Lung (tissue), 11 donors: ENCODE measurements at regions not wholly inside any gene's neighbourhood (a gene's known extent, or its start where the extent isn't known, plus 50 kb on each side); places are given as distances from the start of the nearest gene placed in this dataset.

Source experiments
- ATAC-seq: fragments of 200-7000 bp; cut with Tn5 transposase; one replicate; pipeline ENCODE4 v1.9.1; 2020; ENCODE audit warnings: moderate number of reproducible peaks; ENCODE audit not compliant: insufficient read depth, low FRiP score
- DNase-seq, 3 donors: peaks; one replicate each; pipeline ENCODE4 v3.0.0-alpha.2; 2013 to 2017
- H3K27ac ChIP-seq, 2 donors: one replicate each; pipeline ENCODE4 v1.5.1; 2013; ENCODE audit warnings: mild to moderate bottlenecking in 2 of 2, moderate library complexity in 2 of 2, control low read depth in 1 of 2, inconsistent platforms in 1 of 2, low read depth in 1 of 2, low read length in 1 of 2
- H3K27me3 ChIP-seq, 3 donors: one replicate each; pipeline ENCODE4 v1.5.1; 2013; ENCODE audit warnings: low read length in 2 of 3; ENCODE audit not compliant: control insufficient read depth in 3 of 3, insufficient read depth in 3 of 3
- H3K36me3 ChIP-seq, 4 donors: one replicate each; pipeline ENCODE4 v1.5.1; 2013; ENCODE audit warnings: low read length in 4 of 4, mild to moderate bottlenecking in 1 of 4, moderate library complexity in 1 of 4; ENCODE audit not compliant: control insufficient read depth in 4 of 4, insufficient read depth in 4 of 4
- H3K4me1 ChIP-seq, 5 donors: one replicate each; pipeline ENCODE4 v1.5.1; 2013; ENCODE audit warnings: low read length in 5 of 5, mild to moderate bottlenecking in 2 of 5, moderate library complexity in 1 of 5; ENCODE audit not compliant: control insufficient read depth in 5 of 5, insufficient read depth in 5 of 5
- H3K4me3 ChIP-seq: one replicate; pipeline ENCODE4 v1.5.1; 2013; ENCODE audit warnings: mild to moderate bottlenecking, control low read depth, moderate library complexity
- H3K9ac ChIP-seq, 2 donors: one replicate each; pipeline ENCODE4 v1.5.1; 2013; ENCODE audit warnings: low read length in 2 of 2, control low read depth in 1 of 2; ENCODE audit not compliant: insufficient read depth in 1 of 2
- H3K9me3 ChIP-seq, 4 donors: one replicate each; pipeline ENCODE4 v1.5.1; 2013; ENCODE audit warnings: low read length in 3 of 4, mild to moderate bottlenecking in 1 of 4, moderate library complexity in 1 of 4; ENCODE audit not compliant: control insufficient read depth in 4 of 4, insufficient read depth in 3 of 4
- WGBS, 2 donors: extraction: QIAGEN DNeasy Blood & Tissue Kit; methylation state at CpG; one replicate each; pipeline ENCODE4 v1.1.7; 2013; 5-methylcytosine and 5-hydroxymethylcytosine counted together
- TF ChIP-seq, protein P1 (sequence below): IDR thresholded peaks from 2 replicates; pipeline ENCODE4 v1.5.1; 2012; ENCODE audit warnings: mild to moderate bottlenecking; ENCODE audit errors: control extremely low read depth, extremely low read depth
- donor health status: control.
- donor health status: control.
- donor health status: Bipolar disorder and iron deficiency.
- donor health status: healthy.
- donor health status: DM: yes; HTN: yes; CAD: no.

DNA sequence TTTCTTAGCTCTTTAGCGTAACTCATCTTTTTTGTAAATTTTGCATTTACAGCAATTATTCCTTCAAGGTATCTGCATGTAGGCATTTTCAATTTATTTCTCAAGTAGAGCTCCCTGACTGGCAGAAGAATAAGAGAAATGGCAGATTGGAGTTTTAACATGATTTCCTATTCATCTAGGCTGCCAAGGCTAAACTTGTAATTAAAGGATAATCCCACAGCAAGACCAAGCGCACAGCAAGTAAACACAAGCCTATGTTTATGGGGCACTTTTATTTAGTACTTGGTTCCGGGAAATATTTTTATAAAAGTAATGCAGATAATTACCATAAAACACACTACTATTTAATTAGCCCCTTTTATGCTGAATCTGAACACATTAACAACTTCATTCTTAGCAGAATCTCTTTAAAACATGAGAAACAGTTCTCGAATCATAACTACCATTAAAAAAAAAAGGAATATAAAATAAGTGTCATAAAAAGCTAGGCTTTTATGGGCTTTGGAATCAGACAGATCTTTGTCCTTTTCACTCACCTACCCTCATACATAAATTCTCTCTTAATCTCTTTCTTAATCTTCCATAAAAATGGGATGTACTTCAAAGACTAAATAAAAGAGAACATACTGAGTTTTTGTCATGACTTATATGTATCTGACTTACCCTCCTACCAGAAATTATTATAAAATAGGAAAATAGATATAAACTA lies 961.6 kb upstream of the MIR17HG start:
- Histone ChIP-seq H3K9ac (no peak overlapping the region), H3K36me3 (no peaks in the 10 kb centered on the region), H3K27me3 (no peaks in the 10 kb centered on the region), H3K9me3 (peaks cover 0 to under 1% (median 0%) of the 10 kb centered on the region in 4 donors), H3K4me3 (no peak overlapping the region), H3K4me1 (no peaks in the 10 kb centered on the region), H3K27ac (no peak overlapping the region)
- WGBS, 2 donors, result 94 to 95% methylated on average over 4 of the region's 4 CpGs
- TF ChIP-seq, protein P1, sequence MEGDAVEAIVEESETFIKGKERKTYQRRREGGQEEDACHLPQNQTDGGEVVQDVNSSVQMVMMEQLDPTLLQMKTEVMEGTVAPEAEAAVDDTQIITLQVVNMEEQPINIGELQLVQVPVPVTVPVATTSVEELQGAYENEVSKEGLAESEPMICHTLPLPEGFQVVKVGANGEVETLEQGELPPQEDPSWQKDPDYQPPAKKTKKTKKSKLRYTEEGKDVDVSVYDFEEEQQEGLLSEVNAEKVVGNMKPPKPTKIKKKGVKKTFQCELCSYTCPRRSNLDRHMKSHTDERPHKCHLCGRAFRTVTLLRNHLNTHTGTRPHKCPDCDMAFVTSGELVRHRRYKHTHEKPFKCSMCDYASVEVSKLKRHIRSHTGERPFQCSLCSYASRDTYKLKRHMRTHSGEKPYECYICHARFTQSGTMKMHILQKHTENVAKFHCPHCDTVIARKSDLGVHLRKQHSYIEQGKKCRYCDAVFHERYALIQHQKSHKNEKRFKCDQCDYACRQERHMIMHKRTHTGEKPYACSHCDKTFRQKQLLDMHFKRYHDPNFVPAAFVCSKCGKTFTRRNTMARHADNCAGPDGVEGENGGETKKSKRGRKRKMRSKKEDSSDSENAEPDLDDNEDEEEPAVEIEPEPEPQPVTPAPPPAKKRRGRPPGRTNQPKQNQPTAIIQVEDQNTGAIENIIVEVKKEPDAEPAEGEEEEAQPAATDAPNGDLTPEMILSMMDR, result no peak
- no peak for ATAC-seq
- no peak for DNase-seq

DNA sequence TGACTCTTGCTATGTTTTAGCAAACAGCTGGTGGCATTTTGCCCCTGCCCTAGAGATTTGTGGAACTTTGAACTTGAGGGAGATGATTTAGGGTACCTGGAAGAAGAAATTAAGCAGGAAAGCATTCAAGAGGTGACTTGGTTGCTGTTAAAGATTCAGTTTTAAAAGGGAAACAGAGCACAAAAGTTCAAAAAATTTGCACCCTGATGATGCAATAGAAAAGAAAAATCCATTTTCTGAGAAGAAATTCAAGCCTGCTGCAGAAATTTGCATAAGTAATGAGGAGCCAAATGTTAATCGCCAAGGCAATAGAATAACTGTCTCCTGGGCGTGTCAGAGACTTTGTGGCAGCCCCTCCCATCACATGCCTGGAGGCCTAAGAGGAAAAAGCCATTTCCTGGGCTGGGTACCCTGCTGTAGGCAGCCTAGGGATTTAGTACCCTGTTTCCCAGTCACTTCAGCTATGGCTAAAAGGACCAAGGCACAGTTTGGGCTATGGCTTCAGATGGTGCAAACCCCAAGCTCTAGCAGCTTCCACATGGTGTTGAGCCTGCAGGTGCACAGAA lies 958.5 kb upstream of the MIR17HG start:
- no peak for DNase-seq
- TF ChIP-seq, protein P1, result no peak
- Histone ChIP-seq H3K4me1 (no peaks in the 10 kb centered on the region), H3K4me3 (no peak overlapping the region), H3K9ac (no peak overlapping the region), H3K36me3 (no peaks in the 10 kb centered on the region), H3K9me3 (peaks cover 0 to 3% (median under 1%) of the 10 kb centered on the region in 4 donors), H3K27ac (no peak overlapping the region), H3K27me3 (no peaks in the 10 kb centered on the region)
- WGBS, 2 donors, result 85 to 86% methylated on average over 2 of the region's 2 CpGs
- ATAC-seq, result no peak

DNA sequence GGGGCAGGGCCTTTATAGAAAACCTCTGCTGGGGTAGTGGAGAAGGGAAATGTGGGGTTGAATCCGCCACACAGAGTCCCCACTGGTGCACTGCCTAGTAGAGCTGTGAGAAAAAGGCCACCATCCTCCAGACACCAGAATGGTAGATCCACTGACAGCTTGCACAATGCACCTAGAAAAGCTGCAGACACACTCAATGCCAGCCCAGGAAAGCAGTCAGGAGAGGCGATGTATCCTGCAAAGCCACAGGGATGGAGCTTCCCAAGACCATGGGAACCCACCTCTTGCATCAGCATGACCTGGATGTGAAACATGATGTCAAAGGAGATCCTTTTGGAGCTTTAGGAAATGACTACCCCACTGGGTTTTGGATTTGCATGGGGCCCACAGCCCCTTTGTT lies 958.0 kb upstream of the MIR17HG start:
- Histone ChIP-seq H3K27ac (no peak overlapping the region), H3K9me3 (peaks cover 0 to 3% (median under 1%) of the 10 kb centered on the region in 4 donors), H3K4me3 (no peak overlapping the region), H3K9ac (no peak overlapping the region), H3K4me1 (no peaks in the 10 kb centered on the region), H3K36me3 (no peaks in the 10 kb centered on the region), H3K27me3 (no peaks in the 10 kb centered on the region)
- ATAC-seq (no peak), DNase-seq (no peak)
- WGBS, 2 donors, result 91 to 96% methylated on average over 2 of the region's 2 CpGs
- TF ChIP-seq, protein P1, result no peak

DNA sequence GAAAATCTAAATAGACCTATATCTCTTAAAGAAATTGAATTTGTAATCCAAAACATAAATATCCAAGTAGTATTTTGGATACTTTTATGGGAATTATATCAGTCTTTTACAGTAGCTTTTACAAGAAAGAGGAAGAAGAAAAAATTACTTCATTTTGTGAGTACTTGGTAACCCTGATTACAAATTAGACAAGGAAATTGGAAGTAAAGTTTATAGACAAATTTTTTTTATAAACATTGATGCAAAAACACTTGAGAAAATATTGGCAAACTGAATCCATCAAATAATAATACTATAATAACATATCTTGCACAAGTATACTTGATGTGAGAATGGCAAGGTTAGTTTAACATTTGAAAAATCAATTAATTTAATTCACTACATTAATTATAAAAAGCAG lies 954.1 kb upstream of the MIR17HG start:
- Histone ChIP-seq H3K27ac (no peak overlapping the region), H3K4me3 (no peak overlapping the region), H3K36me3 (no peaks in the 10 kb centered on the region), H3K4me1 (no peaks in the 10 kb centered on the region), H3K27me3 (no peaks in the 10 kb centered on the region), H3K9ac (no peak overlapping the region), H3K9me3 (peaks cover 0 to 3% (median under 1%) of the 10 kb centered on the region in 4 donors)
- ATAC-seq (no peak), DNase-seq (no peak)
- TF ChIP-seq, protein P1, result no peak
